Suprapubic skin (tissue), 3 donors: ENCODE measurements at regions not wholly inside any gene's neighbourhood (a gene's known extent, or its start where the extent isn't known, plus 50 kb on each side); places are given as distances from the start of the nearest gene placed in this dataset.

Experiments
- EP300 ChIP-seq: sonication (generic); formaldehyde crosslinking; IDR thresholded peaks from one replicate; pipeline ENCODE4 v1.6.1; 2017; ENCODE audit warnings: antibody characterized with exemption
- POLR2A ChIP-seq, 2 donors: fragments of 450-650 bp; IDR thresholded peaks; one replicate each; pipeline ENCODE4 v1.6.1; 2017; ENCODE audit warnings: antibody characterized with exemption in 2 of 2, mild to moderate bottlenecking in 2 of 2, moderate library complexity in 2 of 2
- TF ChIP-seq, protein P1 (sequence below), 2 donors: fragments of 200-600 bp in 1 of 2; fragments of 450-650 bp in 1 of 2; sonication (generic) in 1 of 2; IDR thresholded peaks; one replicate each; pipeline ENCODE4 v1.5.1; 2016 to 2019; ENCODE audit warnings: antibody characterized with exemption in 2 of 2, mild to moderate bottlenecking in 1 of 2, moderate library complexity in 1 of 2

DNA sequence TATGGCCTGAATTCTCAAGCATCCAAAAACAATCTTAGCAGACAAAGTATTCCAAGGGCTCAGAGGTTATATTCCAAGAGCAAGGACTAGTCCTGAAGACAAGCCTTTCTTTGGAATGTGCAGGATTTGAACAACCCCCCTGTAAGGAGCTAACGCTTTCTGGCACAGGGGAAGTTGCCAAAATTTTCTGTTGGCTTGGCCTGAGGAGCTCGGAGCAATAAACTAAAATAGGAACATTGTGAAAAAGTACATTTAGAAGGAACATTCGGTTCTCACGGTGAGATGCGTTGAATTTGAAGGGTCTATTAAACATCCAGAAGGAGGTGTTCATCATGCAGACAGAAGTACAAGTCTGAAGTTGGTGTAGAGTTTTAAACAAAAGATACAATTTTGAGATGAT lies 1030.5 kb upstream of the CELF2 start:
- TF ChIP-seq, protein P1, sequence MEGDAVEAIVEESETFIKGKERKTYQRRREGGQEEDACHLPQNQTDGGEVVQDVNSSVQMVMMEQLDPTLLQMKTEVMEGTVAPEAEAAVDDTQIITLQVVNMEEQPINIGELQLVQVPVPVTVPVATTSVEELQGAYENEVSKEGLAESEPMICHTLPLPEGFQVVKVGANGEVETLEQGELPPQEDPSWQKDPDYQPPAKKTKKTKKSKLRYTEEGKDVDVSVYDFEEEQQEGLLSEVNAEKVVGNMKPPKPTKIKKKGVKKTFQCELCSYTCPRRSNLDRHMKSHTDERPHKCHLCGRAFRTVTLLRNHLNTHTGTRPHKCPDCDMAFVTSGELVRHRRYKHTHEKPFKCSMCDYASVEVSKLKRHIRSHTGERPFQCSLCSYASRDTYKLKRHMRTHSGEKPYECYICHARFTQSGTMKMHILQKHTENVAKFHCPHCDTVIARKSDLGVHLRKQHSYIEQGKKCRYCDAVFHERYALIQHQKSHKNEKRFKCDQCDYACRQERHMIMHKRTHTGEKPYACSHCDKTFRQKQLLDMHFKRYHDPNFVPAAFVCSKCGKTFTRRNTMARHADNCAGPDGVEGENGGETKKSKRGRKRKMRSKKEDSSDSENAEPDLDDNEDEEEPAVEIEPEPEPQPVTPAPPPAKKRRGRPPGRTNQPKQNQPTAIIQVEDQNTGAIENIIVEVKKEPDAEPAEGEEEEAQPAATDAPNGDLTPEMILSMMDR (IDR thresholded peaks at IDR 0.05) = no peak
- TF ChIP-seq POLR2A (IDR thresholded peaks at IDR 0.05) (no peak), EP300 (no peak)
